Skeletal muscle cell (primary cell): ENCODE measurements at regions not wholly inside any gene's neighbourhood (a gene's known extent, or its start where the extent isn't known, plus 50 kb on each side); places are given as distances from the start of the nearest gene placed in this dataset.
"Not testable (repeated sequence)": the region's sequence is repeated elsewhere in the genome, so short reads cannot be mapped to it uniquely, and the experiment has no call there.

Experiments used
- DNase-seq: peaks from one replicate; pipeline ENCODE4 v3.0.0-alpha.2; 2010; ENCODE audit warnings: low read depth
- H3K4me3 ChIP-seq: 2 replicates; pipeline ENCODE4 v1.5.1; 2011; ENCODE audit warnings: low read depth, mild to moderate bottlenecking, control low read depth, low read length, moderate library complexity

- H3K4me3 ChIP-seq: no peak overlapping the region
- no peak for DNase-seq
Observed at GRCh38 chr6:145551164-145551563, 184.2 kb downstream of the EPM2A start.

- no peak overlapping the region for H3K4me3 ChIP-seq
- DNase-seq: no peak
Observed at GRCh38 chr6:145555084-145555483, 180.2 kb downstream of the EPM2A start.

GRCh38 chr6:145557474-145557873 is 177.8 kb downstream of the EPM2A start:
- H3K4me3 ChIP-seq: no peak overlapping the region

GRCh38 chr6:145559836-145560235 is 175.5 kb downstream of the EPM2A start:
- H3K4me3 ChIP-seq: no peak overlapping the region

More at GRCh38 chr6:145557474-145557873, 177.8 kb downstream of the EPM2A start:
- no peak for DNase-seq

GRCh38 chr6:145561095-145562072 is 173.9 kb downstream of the EPM2A start:
- no peak for DNase-seq
- no peak overlapping the region for H3K4me3 ChIP-seq

More at GRCh38 chr6:145559836-145560235, 175.5 kb downstream of the EPM2A start:
- no peak for DNase-seq

- H3K4me3 ChIP-seq: no peak overlapping the region
- no peak for DNase-seq
Observed at GRCh38 chr6:145562771-145563615, 172.3 kb downstream of the EPM2A start.

GRCh38 chr6:145564553-145564952 is 170.8 kb downstream of the EPM2A start:
- no peak overlapping the region for H3K4me3 ChIP-seq
- DNase-seq: no peak

GRCh38 chr6:145567684-145568252 is 167.6 kb downstream of the EPM2A start:
- H3K4me3 ChIP-seq: no peak overlapping the region
- no peak for DNase-seq

- DNase-seq: peak; percentile 28
- no peak overlapping the region for H3K4me3 ChIP-seq
Observed at GRCh38 chr6:145569140-145569539, 166.2 kb downstream of the EPM2A start.

- not testable (repeated sequence) for DNase-seq, H3K4me3 ChIP-seq
Observed at GRCh38 chr6:145570336-145570735, 165.0 kb downstream of the EPM2A start.

GRCh38 chr6:145574269-145574668 is 161.1 kb downstream of the EPM2A start:
- DNase-seq, H3K4me3 ChIP-seq: not testable (repeated sequence)
